GM12878 (cell line): ENCODE measurements at regions not wholly inside any gene's neighbourhood (a gene's known extent, or its start where the extent isn't known, plus 50 kb on each side); places are given as distances from the start of the nearest gene placed in this dataset.
A peak's percentile ranks its signal among the peaks of the same experiment; 100 is the strongest.

Experiments used
- ATAC-seq: fragments of 200-7000 bp; cut with Tn5 transposase; 3 replicates; pipeline ENCODE4 v1.9.1; 2020; ENCODE audit warnings: mild to moderate bottlenecking, moderate library complexity
- BruUV-seq: library from RNA; stranded (reverse); fragments of 400-500 nt; replicated peaks from 2 replicates; lab custom pipeline; 2021; lab: Mats Ljungman, UMichigan
- CTCF ChIA-PET: fragments of 300-600 bp; sonication (Branson Sonifier 250); formaldehyde crosslinking; extraction: SDS; loops from one replicate; lab custom pipeline; 2021; ENCODE audit warnings: inconsistent platforms; lab: Yijun Ruan, JAX
- POLR2A ChIA-PET: fragments of 350-600 bp; formaldehyde crosslinking; extraction: SDS; loops from one replicate; lab custom pipeline; 2021; ENCODE audit warnings: inconsistent platforms; lab: Charles Lee
- RAD21 ChIA-PET: fragments of 300-600 bp; sonication (Branson Sonifier 250); formaldehyde crosslinking; loops from one replicate; lab custom pipeline; 2023; ENCODE audit warnings: antibody characterized with exemption; ENCODE audit not compliant: unreplicated experiment; lab: Charles Lee
- SMC1A ChIA-PET: fragments of 300-600 bp; sonication (Branson Sonifier 250); formaldehyde crosslinking; loops from one replicate; lab custom pipeline; 2023; ENCODE audit not compliant: unreplicated experiment, uncharacterized antibody; lab: Charles Lee
- DNase-seq: peaks from one replicate; pipeline ENCODE4 v3.0.0-alpha.2; 2011; ENCODE audit warnings: low read depth, low spot score
- FAIRE-seq: peaks from 3 replicates; lab custom pipeline; 2011; peaks lifted over from hg19 to GRCh38; lab: Jason Lieb, UNC
- H2AFZ ChIP-seq: 2 replicates; pipeline ENCODE4 v1.6.0; 2011; ENCODE audit warnings: low read depth, low read length, control low read depth; ENCODE audit not compliant: control insufficient read depth
- H3K27ac ChIP-seq: 2 replicates; pipeline ENCODE4 v1.5.1; 2011; ENCODE audit warnings: control low read depth; ENCODE audit not compliant: control insufficient read depth, insufficient read depth
- H3K27me3 ChIP-seq, 2 experiments: replicated peaks in 1 of 2; 2 replicates each; pipeline versions ENCODE4 v1.6.0 to v1.6.1; 2011; ENCODE audit warnings: low read length in 1 of 2; ENCODE audit not compliant: control insufficient read depth in 2 of 2, insufficient read depth in 2 of 2
- H3K36me3 ChIP-seq, 2 experiments: 2 replicates each; pipeline ENCODE4 v1.5.1; 2011; ENCODE audit warnings: low read length in 1 of 2; ENCODE audit not compliant: control insufficient read depth in 2 of 2, insufficient read depth in 2 of 2
- H3K4me1 ChIP-seq: 2 replicates; pipeline ENCODE4 v1.6.1; 2011; ENCODE audit warnings: mild to moderate bottlenecking, low read length, moderate library complexity, mixed read lengths; ENCODE audit not compliant: control insufficient read depth, insufficient read depth
- H3K4me2 ChIP-seq: 2 replicates; pipeline ENCODE4 v1.6.0; 2011; ENCODE audit warnings: control low read depth; ENCODE audit not compliant: control insufficient read depth, insufficient read depth
- H3K4me3 ChIP-seq: fragments of 200-600 bp; sonication (generic); 2 replicates; pipeline ENCODE4 v1.5.1; 2016
- H3K79me2 ChIP-seq: 2 replicates; pipeline ENCODE4 v1.6.0; 2011; ENCODE audit warnings: low read length; ENCODE audit not compliant: control insufficient read depth, insufficient read depth
- H3K9ac ChIP-seq: 2 replicates; pipeline ENCODE4 v1.8.0; 2011; ENCODE audit warnings: low read length, control low read depth, mixed read lengths; ENCODE audit not compliant: control insufficient read depth, insufficient read depth
- H3K9me3 ChIP-seq: replicated peaks from 3 replicates; pipeline ENCODE4 v1.5.1; 2011; ENCODE audit warnings: mild to moderate bottlenecking, low read length; ENCODE audit not compliant: control insufficient read depth, insufficient read depth
- H4K20me1 ChIP-seq: 2 replicates; pipeline ENCODE4 v1.6.0; 2011; ENCODE audit not compliant: control insufficient read depth, insufficient read depth
- ATF7 ChIP-seq: fragments of 450-650 bp; IDR thresholded peaks from 2 replicates; pipeline ENCODE4 v1.6.1; 2016; ENCODE audit warnings: low read depth, mild to moderate bottlenecking
- JUND ChIP-seq: IDR thresholded peaks from 2 replicates; pipeline ENCODE4 v1.6.1; 2012; ENCODE audit warnings: low read depth, mild to moderate bottlenecking, low read length, improper control_type of control experiment, moderate library complexity
- LARP7 ChIP-seq: fragments of 450-650 bp; IDR thresholded peaks from 2 replicates; pipeline ENCODE4 v1.6.1; 2017; ENCODE audit warnings: mild to moderate bottlenecking
- ZBTB40 ChIP-seq: fragments of 450-650 bp; IDR thresholded peaks from 2 replicates; pipeline ENCODE4 v1.6.1; 2016; ENCODE audit warnings: mild to moderate bottlenecking, moderate library complexity, borderline replicate concordance
- WGBS: methylation state at CpG from one replicate; pipeline ENCODE4 v1.1.6; 2016; ENCODE audit warnings: low lambda C conversion rate; ENCODE audit not compliant: insufficient replicate concordance, insufficient coverage; ENCODE audit errors: missing lambda C conversion rate; 5-methylcytosine and 5-hydroxymethylcytosine counted together
- in situ Hi-C: fragments of 300-500 bp; cut with MboI; formaldehyde crosslinking; loops from 9 replicates; pipeline ENCODE4 v1.14.3; 2018; ENCODE audit warnings: mixed read lengths
- intact Hi-C: fragments of 100-400 bp; cut with micrococcal nuclease; formaldehyde crosslinking; loops from one replicate; pipeline ENCODE4 v1.14.2; 2022; ENCODE audit not compliant: unreplicated experiment
- TF ChIP-seq, protein P1 (sequence below): IDR thresholded peaks from 2 replicates; pipeline ENCODE4 v1.6.1; 2012; ENCODE audit warnings: improper control_type of control experiment, low read depth, low read length; ENCODE audit not compliant: insufficient replicate concordance

GRCh38 chrX:87846956-87847355 lies 329.4 kb downstream of the KLHL4 start (continued):
- TF ChIP-seq, protein P1, sequence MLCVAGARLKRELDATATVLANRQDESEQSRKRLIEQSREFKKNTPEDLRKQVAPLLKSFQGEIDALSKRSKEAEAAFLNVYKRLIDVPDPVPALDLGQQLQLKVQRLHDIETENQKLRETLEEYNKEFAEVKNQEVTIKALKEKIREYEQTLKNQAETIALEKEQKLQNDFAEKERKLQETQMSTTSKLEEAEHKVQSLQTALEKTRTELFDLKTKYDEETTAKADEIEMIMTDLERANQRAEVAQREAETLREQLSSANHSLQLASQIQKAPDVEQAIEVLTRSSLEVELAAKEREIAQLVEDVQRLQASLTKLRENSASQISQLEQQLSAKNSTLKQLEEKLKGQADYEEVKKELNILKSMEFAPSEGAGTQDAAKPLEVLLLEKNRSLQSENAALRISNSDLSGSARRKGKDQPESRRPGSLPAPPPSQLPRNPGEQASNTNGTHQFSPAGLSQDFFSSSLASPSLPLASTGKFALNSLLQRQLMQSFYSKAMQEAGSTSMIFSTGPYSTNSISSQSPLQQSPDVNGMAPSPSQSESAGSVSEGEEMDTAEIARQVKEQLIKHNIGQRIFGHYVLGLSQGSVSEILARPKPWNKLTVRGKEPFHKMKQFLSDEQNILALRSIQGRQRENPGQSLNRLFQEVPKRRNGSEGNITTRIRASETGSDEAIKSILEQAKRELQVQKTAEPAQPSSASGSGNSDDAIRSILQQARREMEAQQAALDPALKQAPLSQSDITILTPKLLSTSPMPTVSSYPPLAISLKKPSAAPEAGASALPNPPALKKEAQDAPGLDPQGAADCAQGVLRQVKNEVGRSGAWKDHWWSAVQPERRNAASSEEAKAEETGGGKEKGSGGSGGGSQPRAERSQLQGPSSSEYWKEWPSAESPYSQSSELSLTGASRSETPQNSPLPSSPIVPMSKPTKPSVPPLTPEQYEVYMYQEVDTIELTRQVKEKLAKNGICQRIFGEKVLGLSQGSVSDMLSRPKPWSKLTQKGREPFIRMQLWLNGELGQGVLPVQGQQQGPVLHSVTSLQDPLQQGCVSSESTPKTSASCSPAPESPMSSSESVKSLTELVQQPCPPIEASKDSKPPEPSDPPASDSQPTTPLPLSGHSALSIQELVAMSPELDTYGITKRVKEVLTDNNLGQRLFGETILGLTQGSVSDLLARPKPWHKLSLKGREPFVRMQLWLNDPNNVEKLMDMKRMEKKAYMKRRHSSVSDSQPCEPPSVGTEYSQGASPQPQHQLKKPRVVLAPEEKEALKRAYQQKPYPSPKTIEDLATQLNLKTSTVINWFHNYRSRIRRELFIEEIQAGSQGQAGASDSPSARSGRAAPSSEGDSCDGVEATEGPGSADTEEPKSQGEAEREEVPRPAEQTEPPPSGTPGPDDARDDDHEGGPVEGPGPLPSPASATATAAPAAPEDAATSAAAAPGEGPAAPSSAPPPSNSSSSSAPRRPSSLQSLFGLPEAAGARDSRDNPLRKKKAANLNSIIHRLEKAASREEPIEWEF, result no peak
- no peak for TF ChIP-seq ATF7
- no peak for TF ChIP-seq LARP7
- no peak for TF ChIP-seq JUND

DNA sequence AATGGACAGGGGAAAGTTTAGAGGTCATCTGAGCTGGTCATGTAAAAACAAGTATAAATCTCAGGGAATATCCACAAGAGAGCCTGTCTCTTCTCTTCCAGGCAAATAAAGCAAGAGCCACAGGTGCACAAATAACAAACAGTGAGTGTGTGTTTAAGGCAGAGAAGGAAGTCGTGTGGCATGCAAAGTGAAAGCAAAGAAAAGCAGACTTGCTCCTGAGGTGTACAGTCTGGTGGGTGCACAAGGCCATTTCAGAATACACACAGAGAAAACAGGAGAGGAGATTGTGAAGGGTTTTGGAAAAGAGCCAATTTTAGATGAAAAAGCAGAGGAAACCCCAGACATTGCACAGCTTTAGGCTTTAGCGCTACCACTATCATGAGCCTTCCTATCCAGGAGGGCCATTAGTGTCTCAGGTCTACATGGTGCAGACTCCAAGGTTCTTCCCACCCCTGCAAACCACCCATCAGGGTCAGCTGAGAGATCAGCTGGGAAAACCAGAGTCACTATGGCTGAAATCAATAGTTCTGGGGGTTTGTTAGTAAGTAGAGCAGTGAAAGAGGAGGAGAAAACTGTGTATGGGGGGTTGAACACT lies 355.8 kb downstream of the KLHL4 start:
- in situ Hi-C loops, result no loop called here
- ChIA-PET POLR2A (no interaction called here), CTCF (no interaction called here), RAD21 (no interaction called here), SMC1A (no interaction called here)
- H3K4me2 ChIP-seq, result no peak overlapping the region
- no peaks in the 10 kb centered on the region for H4K20me1 ChIP-seq
- H3K79me2 ChIP-seq, result no peaks in the 10 kb centered on the region
- no peak overlapping the region for H3K9ac ChIP-seq
- H3K4me1 ChIP-seq, result no peaks in the 10 kb centered on the region
- 17% methylated on average over 2 of the region's 2 CpGs for WGBS
- ATAC-seq (peak; percentile 61), DNase-seq (no peak), FAIRE-seq (no peak)
- no peaks in the 10 kb centered on the region for H3K36me3 ChIP-seq
- H3K27ac ChIP-seq, result no peak overlapping the region
- H3K4me3 ChIP-seq, result no peak overlapping the region
- H2AFZ ChIP-seq, result no peak overlapping the region; the same call in none of the 2 replicates
- BruUV-seq, result no TSS peak
- no peaks in the 10 kb centered on the region for H3K9me3 ChIP-seq
- intact Hi-C loops, result no loop called here
- H3K27me3 ChIP-seq, result no peaks in the 10 kb centered on the region
- TF ChIP-seq ZBTB40, result no peak
- TF ChIP-seq, protein P1, result no peak
